ENCODE measurements at regions not wholly inside any gene's neighbourhood (a gene's known extent, or its start where the extent isn't known, plus 50 kb on each side); places are given as distances from the start of the nearest gene placed in this dataset.

- TF ChIP-seq JUND (IDR thresholded peaks at IDR 0.05) (no peak), RAD21 (IDR thresholded peaks at IDR 0.05) (no peak), GABPA (IDR thresholded peaks at IDR 0.05 in 1 of 2, conservative IDR thresholded peaks at IDR 0.05 in 1 of 2) (no peak), YY1 (IDR thresholded peaks at IDR 0.05) (no peak), MAX (IDR thresholded peaks at IDR 0.05) (no peak)
- TF ChIP-seq, protein P1, sequence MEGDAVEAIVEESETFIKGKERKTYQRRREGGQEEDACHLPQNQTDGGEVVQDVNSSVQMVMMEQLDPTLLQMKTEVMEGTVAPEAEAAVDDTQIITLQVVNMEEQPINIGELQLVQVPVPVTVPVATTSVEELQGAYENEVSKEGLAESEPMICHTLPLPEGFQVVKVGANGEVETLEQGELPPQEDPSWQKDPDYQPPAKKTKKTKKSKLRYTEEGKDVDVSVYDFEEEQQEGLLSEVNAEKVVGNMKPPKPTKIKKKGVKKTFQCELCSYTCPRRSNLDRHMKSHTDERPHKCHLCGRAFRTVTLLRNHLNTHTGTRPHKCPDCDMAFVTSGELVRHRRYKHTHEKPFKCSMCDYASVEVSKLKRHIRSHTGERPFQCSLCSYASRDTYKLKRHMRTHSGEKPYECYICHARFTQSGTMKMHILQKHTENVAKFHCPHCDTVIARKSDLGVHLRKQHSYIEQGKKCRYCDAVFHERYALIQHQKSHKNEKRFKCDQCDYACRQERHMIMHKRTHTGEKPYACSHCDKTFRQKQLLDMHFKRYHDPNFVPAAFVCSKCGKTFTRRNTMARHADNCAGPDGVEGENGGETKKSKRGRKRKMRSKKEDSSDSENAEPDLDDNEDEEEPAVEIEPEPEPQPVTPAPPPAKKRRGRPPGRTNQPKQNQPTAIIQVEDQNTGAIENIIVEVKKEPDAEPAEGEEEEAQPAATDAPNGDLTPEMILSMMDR (IDR thresholded peaks at IDR 0.05; ENCODE audit: low read depth, low read length, missing input control), result no peak
These were observed 121.5 kb upstream of the HCRTR2 start for GRCh38 chr6:55052846-55053245.
